K562 (cell line): ENCODE measurements at regions not wholly inside any gene's neighbourhood (a gene's known extent, or its start where the extent isn't known, plus 50 kb on each side); places are given as distances from the start of the nearest gene placed in this dataset.

ENCODE experiments used
- ARID1B ChIP-seq: fragments of 450-650 bp; IDR thresholded peaks from 2 replicates; pipeline ENCODE4 v1.6.1; 2016; ENCODE audit warnings: antibody characterized with exemption, mild to moderate bottlenecking, inconsistent platforms
- CBFB ChIP-seq: sonication (generic); formaldehyde crosslinking; IDR thresholded peaks from 2 replicates; pipeline ENCODE4 v1.4.0; 2020; ENCODE audit warnings: mild to moderate bottlenecking, missing genetic modification reagents
- DPF2 ChIP-seq: fragments of 450-650 bp; IDR thresholded peaks from 2 replicates; pipeline ENCODE4 v1.6.1; 2016
- ETS1 ChIP-seq: conservative IDR thresholded peaks from 2 replicates; pipeline ENCODE4 v1.6.1; 2011; ENCODE audit warnings: low read depth, mild to moderate bottlenecking, low read length; ENCODE audit not compliant: control insufficient read depth
- HIVEP1 ChIP-seq: fragments of 250-450 bp; sonication (Bioruptor Pico); IDR thresholded peaks from 2 replicates; pipeline ENCODE4 v1.4.0; 2020; ENCODE audit warnings: mild to moderate bottlenecking
- HLTF ChIP-seq: fragments of 450-650 bp; IDR thresholded peaks from 2 replicates; pipeline ENCODE4 v1.6.1; 2016
- MAFF ChIP-seq: IDR thresholded peaks from 2 replicates; pipeline ENCODE4 v1.6.1; 2012; ENCODE audit warnings: low read length, improper control_type of control experiment
- MCM5 ChIP-seq: fragments of 450-650 bp; IDR thresholded peaks from 2 replicates; pipeline ENCODE4 v1.6.1; 2016; ENCODE audit warnings: low read depth
- NCOR1 ChIP-seq: fragments of 450-650 bp; IDR thresholded peaks from 2 replicates; pipeline ENCODE4 v1.6.1; 2016; ENCODE audit warnings: mild to moderate bottlenecking, moderate library complexity
- NEUROD1 ChIP-seq: fragments of 150-350 bp; IDR thresholded peaks from 2 replicates; pipeline ENCODE4 v1.6.1; 2014; ENCODE audit warnings: borderline replicate concordance, low read length, low read depth; ENCODE audit not compliant: partially characterized antibody
- NR2C2 ChIP-seq, 2 experiments: fragments of 200-800 bp in 1 of 2; sonication (Bioruptor generic) in 1 of 2; sonication (generic) in 1 of 2; formaldehyde crosslinking in 1 of 2; IDR thresholded peaks; 2 replicates each; pipeline versions ENCODE4 v1.6.1 to v1.8.0; 2016 to 2022; ENCODE audit warnings: mild to moderate bottlenecking in 1 of 2, missing compliant biosample characterization in 1 of 2, missing genetic modification characterization in 1 of 2, missing genetic modification reagents in 1 of 2
- PHTF2 ChIP-seq: fragments of 250-450 bp; sonication (Bioruptor Pico); IDR thresholded peaks from 2 replicates; pipeline ENCODE4 v1.5.0; 2021; ENCODE audit warnings: mild to moderate bottlenecking
- RFX5 ChIP-seq: IDR thresholded peaks from 2 replicates; pipeline ENCODE4 v1.6.1; 2011; ENCODE audit warnings: low read depth, mild to moderate bottlenecking, improper control_type of control experiment, low read length
- SAFB2 ChIP-seq: fragments of 200-400 bp; formaldehyde crosslinking; IDR thresholded peaks from 2 replicates; pipeline ENCODE4 v1.6.1; 2018; ENCODE audit warnings: borderline replicate concordance, low read length, low read depth, moderate library complexity; ENCODE audit not compliant: severe bottlenecking
- SLC30A9 ChIP-seq: fragments of 250-450 bp; sonication (Bioruptor Pico); IDR thresholded peaks from 2 replicates; pipeline ENCODE4 v1.8.0; 2022; ENCODE audit warnings: mild to moderate bottlenecking, moderate library complexity
- SMAD1 ChIP-seq: fragments of 150-350 bp; IDR thresholded peaks from 2 replicates; pipeline ENCODE4 v1.6.1; 2014; ENCODE audit warnings: low read length, low read depth; ENCODE audit not compliant: partially characterized antibody
- TFE3 ChIP-seq: fragments of 450-650 bp; formaldehyde crosslinking; IDR thresholded peaks from 2 replicates; pipeline ENCODE4 v1.4.0; 2020; ENCODE audit warnings: mild to moderate bottlenecking, mixed read lengths
- ZNF239 ChIP-seq: fragments of 250-450 bp; sonication (Bioruptor Pico); IDR thresholded peaks from 2 replicates; pipeline ENCODE4 v1.4.0; 2020; ENCODE audit warnings: mild to moderate bottlenecking
- ZNF318 ChIP-seq, 2 experiments: fragments of 450-650 bp; IDR thresholded peaks; 2 replicates each; pipeline ENCODE4 v1.6.1; 2016; ENCODE audit warnings: mild to moderate bottlenecking in 2 of 2, borderline replicate concordance in 1 of 2, low read depth in 1 of 2, moderate library complexity in 1 of 2

- TF ChIP-seq NEUROD1, result no peak
- no peak for TF ChIP-seq ETS1
- no peak for TF ChIP-seq ZNF318 (IDR thresholded peaks at IDR 0.05; ENCODE audit: borderline replicate concordance in 1 of 2, low read depth in 1 of 2)
- TF ChIP-seq SAFB2, result no peak
- no peak for TF ChIP-seq SLC30A9
- no peak for TF ChIP-seq HIVEP1
- no peak for TF ChIP-seq TFE3 (CRISPR knock-in tag)
- no peak for TF ChIP-seq RFX5
- TF ChIP-seq DPF2, result peak; percentile 62
- peak; percentile 46; the same call in 1 of the 2 replicates for TF ChIP-seq ARID1B
- TF ChIP-seq MCM5, result no peak
- TF ChIP-seq HLTF, result no peak
- no peak for TF ChIP-seq NCOR1
- no peak for TF ChIP-seq MAFF
- no peak for TF ChIP-seq ZNF239 (CRISPR knock-in tag)
- no peak for TF ChIP-seq SMAD1
- TF ChIP-seq CBFB (CRISPR knock-in tag), result no peak
- no peak for TF ChIP-seq NR2C2 (CRISPR knock-in tag; IDR thresholded peaks at IDR 0.05)
- peak; percentile 19; the same call in 1 of the 2 replicates for TF ChIP-seq NR2C2 (tag; IDR thresholded peaks at IDR 0.05)
- TF ChIP-seq PHTF2 (CRISPR knock-in tag), result no peak
Observed at GRCh38 chr5:164354139-164354751, 848.8 kb downstream of the MAT2B start (continued).
